ENCODE measurements at regions not wholly inside any gene's neighbourhood (a gene's known extent, or its start where the extent isn't known, plus 50 kb on each side); places are given as distances from the start of the nearest gene placed in this dataset.

DNA sequence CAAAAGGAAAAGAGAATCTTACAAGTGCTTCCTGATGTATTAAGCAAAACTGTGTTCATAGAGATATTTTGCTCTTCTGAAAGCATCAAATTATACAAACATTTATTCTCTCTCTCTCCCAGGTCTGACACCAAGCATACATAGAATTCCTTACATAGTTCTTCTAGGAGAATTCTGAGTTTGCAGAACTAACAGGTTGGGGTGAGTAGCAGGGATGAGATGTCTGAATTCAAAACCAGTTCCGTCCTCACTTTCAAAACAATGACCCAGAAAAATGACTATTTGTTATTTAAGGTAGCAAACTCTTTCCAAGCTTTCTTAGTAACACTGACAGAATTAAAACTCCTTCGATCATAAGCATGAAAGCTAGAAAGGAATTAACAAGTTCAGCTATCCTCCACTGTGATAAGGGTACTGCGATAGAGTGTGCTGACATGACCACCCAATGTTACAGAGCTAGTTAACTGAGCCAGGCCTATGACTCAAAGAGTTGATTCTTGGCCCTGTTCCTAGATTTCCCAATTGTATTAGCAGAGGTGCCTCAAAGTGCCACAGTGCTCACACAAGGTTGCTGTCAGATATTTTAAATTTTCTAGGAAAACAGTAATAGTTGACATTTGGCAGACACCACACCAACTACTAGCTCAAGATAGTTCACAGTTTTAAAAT is 85.8 kb upstream of the SETBP1 start:
- Histone ChIP-seq H2AFZ (ENCODE audit: low read depth, low read length, severe bottlenecking) (no peak overlapping the region), H3K9me2 (replicated peaks; ENCODE audit: insufficient read depth, low read length) (no peaks in the 10 kb centered on the region), H3F3A (ENCODE audit: insufficient read depth) (no peaks in the 10 kb centered on the region), H3K79me2 (ENCODE audit: insufficient read depth, low read length) (no peaks in the 10 kb centered on the region), H3K4me3 (ENCODE audit: insufficient read depth, low read length, poor library complexity, severe bottlenecking) (no peak overlapping the region), H3K9ac (ENCODE audit: low read length) (no peak overlapping the region), H3K27me3 (ENCODE audit: low read length) (no peaks in the 10 kb centered on the region), H4K20me1 (ENCODE audit: low read depth, low read length) (no peaks in the 10 kb centered on the region), H3K36me3 (ENCODE audit: low read length) (no peaks in the 10 kb centered on the region), H3K9me3 (ENCODE audit: insufficient read depth, low read length) (no peaks in the 10 kb centered on the region), H3K4me2 (ENCODE audit: low read depth, low read length, poor library complexity, severe bottlenecking) (no peak overlapping the region), H3K27ac (ENCODE audit: low read depth, low read length) (no peak overlapping the region)
- no peak for TF ChIP-seq EZH2phosphoT487 (conservative IDR thresholded peaks at IDR 0.05; ENCODE audit: low read length)
- TF ChIP-seq, protein P1, sequence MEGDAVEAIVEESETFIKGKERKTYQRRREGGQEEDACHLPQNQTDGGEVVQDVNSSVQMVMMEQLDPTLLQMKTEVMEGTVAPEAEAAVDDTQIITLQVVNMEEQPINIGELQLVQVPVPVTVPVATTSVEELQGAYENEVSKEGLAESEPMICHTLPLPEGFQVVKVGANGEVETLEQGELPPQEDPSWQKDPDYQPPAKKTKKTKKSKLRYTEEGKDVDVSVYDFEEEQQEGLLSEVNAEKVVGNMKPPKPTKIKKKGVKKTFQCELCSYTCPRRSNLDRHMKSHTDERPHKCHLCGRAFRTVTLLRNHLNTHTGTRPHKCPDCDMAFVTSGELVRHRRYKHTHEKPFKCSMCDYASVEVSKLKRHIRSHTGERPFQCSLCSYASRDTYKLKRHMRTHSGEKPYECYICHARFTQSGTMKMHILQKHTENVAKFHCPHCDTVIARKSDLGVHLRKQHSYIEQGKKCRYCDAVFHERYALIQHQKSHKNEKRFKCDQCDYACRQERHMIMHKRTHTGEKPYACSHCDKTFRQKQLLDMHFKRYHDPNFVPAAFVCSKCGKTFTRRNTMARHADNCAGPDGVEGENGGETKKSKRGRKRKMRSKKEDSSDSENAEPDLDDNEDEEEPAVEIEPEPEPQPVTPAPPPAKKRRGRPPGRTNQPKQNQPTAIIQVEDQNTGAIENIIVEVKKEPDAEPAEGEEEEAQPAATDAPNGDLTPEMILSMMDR (IDR thresholded peaks at IDR 0.05; ENCODE audit: insufficient read depth, low read length, poor library complexity, severe bottlenecking), result no peak

- no peak overlapping the region for H3K4me3 ChIP-seq (ENCODE audit: insufficient read depth, low read length, poor library complexity, severe bottlenecking)
- no peak overlapping the region for H3K27ac ChIP-seq (ENCODE audit: low read depth, low read length)
- no peaks in the 10 kb centered on the region for H3K9me3 ChIP-seq (ENCODE audit: insufficient read depth, low read length)
- no peaks in the 10 kb centered on the region for H3K9me2 ChIP-seq (replicated peaks; ENCODE audit: insufficient read depth, low read length)
- H3F3A ChIP-seq (ENCODE audit: insufficient read depth), result no peaks in the 10 kb centered on the region
- H3K79me2 ChIP-seq (ENCODE audit: insufficient read depth, low read length), result no peaks in the 10 kb centered on the region
- no peaks in the 10 kb centered on the region for H3K36me3 ChIP-seq (ENCODE audit: low read length)
- no peak for TF ChIP-seq EZH2phosphoT487 (conservative IDR thresholded peaks at IDR 0.05; ENCODE audit: low read length)
- TF ChIP-seq, protein P1 (IDR thresholded peaks at IDR 0.05; ENCODE audit: insufficient read depth, low read length, poor library complexity, severe bottlenecking), result no peak
- no peaks in the 10 kb centered on the region for H4K20me1 ChIP-seq (ENCODE audit: low read depth, low read length)
- no peak overlapping the region for H2AFZ ChIP-seq (ENCODE audit: low read depth, low read length, severe bottlenecking)
- no peak overlapping the region for H3K9ac ChIP-seq (ENCODE audit: low read length)
- H3K4me2 ChIP-seq (ENCODE audit: low read depth, low read length, poor library complexity, severe bottlenecking), result no peak overlapping the region
- no peaks in the 10 kb centered on the region for H3K27me3 ChIP-seq (ENCODE audit: low read length)
These were observed 82.9 kb upstream of the SETBP1 start for GRCh38 chr18:44597797-44598196.

GRCh38 chr18:44598514-44598913 is 82.2 kb upstream of the SETBP1 start:
- Histone ChIP-seq H3K9me2 (replicated peaks; ENCODE audit: insufficient read depth, low read length) (no peaks in the 10 kb centered on the region), H3K27me3 (ENCODE audit: low read length) (no peaks in the 10 kb centered on the region), H3K9me3 (ENCODE audit: insufficient read depth, low read length) (no peaks in the 10 kb centered on the region), H3K36me3 (ENCODE audit: low read length) (no peaks in the 10 kb centered on the region), H3K9ac (ENCODE audit: low read length) (no peak overlapping the region), H3K79me2 (ENCODE audit: insufficient read depth, low read length) (no peaks in the 10 kb centered on the region), H4K20me1 (ENCODE audit: low read depth, low read length) (no peaks in the 10 kb centered on the region), H3K4me2 (ENCODE audit: low read depth, low read length, poor library complexity, severe bottlenecking) (no peak overlapping the region), H2AFZ (ENCODE audit: low read depth, low read length, severe bottlenecking) (no peak overlapping the region), H3K4me3 (ENCODE audit: insufficient read depth, low read length, poor library complexity, severe bottlenecking) (no peak overlapping the region), H3K27ac (ENCODE audit: low read depth, low read length) (no peak overlapping the region), H3F3A (ENCODE audit: insufficient read depth) (no peaks in the 10 kb centered on the region)
- no peak for TF ChIP-seq EZH2phosphoT487 (conservative IDR thresholded peaks at IDR 0.05; ENCODE audit: low read length)
- TF ChIP-seq, protein P1 (IDR thresholded peaks at IDR 0.05; ENCODE audit: insufficient read depth, low read length, poor library complexity, severe bottlenecking), result no peak

Data from SU-DHL-6 (cell line).